ENCODE measurements at regions not wholly inside any gene's neighbourhood (a gene's known extent, or its start where the extent isn't known, plus 50 kb on each side); places are given as distances from the start of the nearest gene placed in this dataset.

GRCh38 chr2:220969348-220969747 is 602.8 kb downstream of the EPHA4 start:
- no peak for TF ChIP-seq CTCF (IDR thresholded peaks at IDR 0.05; ENCODE audit: extremely low read depth, insufficient read depth, missing control alignments)
- in situ Hi-C loops (cut with MboI; ENCODE audit: low pct_unique_long_range_greater_than_20kb, low sequenced_read_pairs, unreplicated experiment), result no loop called here
- DNase-seq (ENCODE audit: low spot score), result no peak

- TF ChIP-seq CTCF (IDR thresholded peaks at IDR 0.05; ENCODE audit: extremely low read depth, insufficient read depth, missing control alignments), result no peak
- in situ Hi-C loops (cut with MboI; ENCODE audit: low pct_unique_long_range_greater_than_20kb, low sequenced_read_pairs, unreplicated experiment), result no loop called here
- DNase-seq (ENCODE audit: low spot score), result no peak
These were observed 591.0 kb downstream of the EPHA4 start for GRCh38 chr2:220980966-220981675.

GRCh38 chr2:220981926-220982325 is 590.2 kb downstream of the EPHA4 start:
- TF ChIP-seq CTCF (IDR thresholded peaks at IDR 0.05; ENCODE audit: extremely low read depth, insufficient read depth, missing control alignments), result no peak
- in situ Hi-C loops (cut with MboI; ENCODE audit: low pct_unique_long_range_greater_than_20kb, low sequenced_read_pairs, unreplicated experiment), result no loop called here
- DNase-seq (ENCODE audit: low spot score), result no peak

- in situ Hi-C loops (cut with MboI; ENCODE audit: low pct_unique_long_range_greater_than_20kb, low sequenced_read_pairs, unreplicated experiment), result no loop called here
- TF ChIP-seq CTCF (IDR thresholded peaks at IDR 0.05; ENCODE audit: extremely low read depth, insufficient read depth, missing control alignments), result no peak
- no peak for DNase-seq (ENCODE audit: low spot score)
These were observed 586.5 kb downstream of the EPHA4 start for GRCh38 chr2:220985561-220985960.

GRCh38 chr2:220987839-220988238 is 584.3 kb downstream of the EPHA4 start:
- no peak for DNase-seq (ENCODE audit: low spot score)
- TF ChIP-seq CTCF (IDR thresholded peaks at IDR 0.05; ENCODE audit: extremely low read depth, insufficient read depth, missing control alignments), result no peak
- in situ Hi-C loops (cut with MboI; ENCODE audit: low pct_unique_long_range_greater_than_20kb, low sequenced_read_pairs, unreplicated experiment), result no loop called here

GRCh38 chr2:220991972-220992371 is 580.1 kb downstream of the EPHA4 start:
- in situ Hi-C loops (cut with MboI; ENCODE audit: low pct_unique_long_range_greater_than_20kb, low sequenced_read_pairs, unreplicated experiment), result no loop called here
- no peak for DNase-seq (ENCODE audit: low spot score)
- no peak for TF ChIP-seq CTCF (IDR thresholded peaks at IDR 0.05; ENCODE audit: extremely low read depth, insufficient read depth, missing control alignments)
